Central memory CD8-positive, alpha-beta T cell (primary cell): ENCODE measurements at regions not wholly inside any gene's neighbourhood (a gene's known extent, or its start where the extent isn't known, plus 50 kb on each side); places are given as distances from the start of the nearest gene placed in this dataset.
"Not testable (repeated sequence)": the region's sequence is repeated elsewhere in the genome, so short reads cannot be mapped to it uniquely, and the experiment has no call there.

Experiments
- ATAC-seq: fragments of 150-1000 bp; cut with Tn5 transposase; replicated peaks from 2 replicates; pipeline ENCODE4 v1.10.0; 2022; ENCODE audit warnings: mild to moderate bottlenecking, moderate FRiP score, moderate number of reproducible peaks; ENCODE audit not compliant: poor library complexity, severe bottlenecking; ENCODE audit errors: extremely low read depth
- DNase-seq, 2 donors: peaks; one replicate each; pipeline ENCODE4 v3.0.0; 2021; ENCODE audit warnings: low spot score in 2 of 2
- H3K27ac Mint-ChIP-seq: one replicate; pipeline ENCODE4 v1.8.0; 2022; ENCODE audit warnings: low read depth, mild to moderate bottlenecking, moderate library complexity, mixed read lengths
- H3K27me3 Mint-ChIP-seq: one replicate; pipeline ENCODE4 v1.8.0; 2022; ENCODE audit warnings: mixed read lengths
- H3K36me3 Mint-ChIP-seq: one replicate; pipeline ENCODE4 v1.8.0; 2022; ENCODE audit warnings: mild to moderate bottlenecking, moderate library complexity, mixed read lengths; ENCODE audit not compliant: insufficient read depth
- H3K4me1 Mint-ChIP-seq: one replicate; pipeline ENCODE4 v1.8.0; 2022; ENCODE audit warnings: mixed read lengths
- H3K4me3 Mint-ChIP-seq: one replicate; pipeline ENCODE4 v1.8.0; 2022; ENCODE audit warnings: mild to moderate bottlenecking, moderate library complexity, mixed read lengths
- H3K9me3 Mint-ChIP-seq: one replicate; pipeline ENCODE4 v1.8.0; 2022; ENCODE audit warnings: mixed read lengths

- H3K36me3 Mint-ChIP-seq, result no peaks in the 10 kb centered on the region
- DNase-seq (no peak), ATAC-seq (no peak)
- H3K9me3 Mint-ChIP-seq, result no peaks in the 10 kb centered on the region
- H3K4me3 Mint-ChIP-seq, result no peak overlapping the region
- no peak overlapping the region for H3K27ac Mint-ChIP-seq
- H3K27me3 Mint-ChIP-seq, result peaks cover 42% of the 10 kb centered on the region
- peaks cover 6% of the 10 kb centered on the region for H3K4me1 Mint-ChIP-seq
Observed at GRCh38 chr11:134864233-134864967, 452.4 kb upstream of the B3GAT1 start.

GRCh38 chr11:134863294-134863693 lies 451.3 kb upstream of the B3GAT1 start:
- H3K27me3 Mint-ChIP-seq, result peaks cover 52% of the 10 kb centered on the region
- DNase-seq (no peak), ATAC-seq (no peak)
- H3K36me3 Mint-ChIP-seq, result no peaks in the 10 kb centered on the region
- no peak overlapping the region for H3K4me3 Mint-ChIP-seq
- no peak overlapping the region for H3K27ac Mint-ChIP-seq
- H3K9me3 Mint-ChIP-seq, result no peaks in the 10 kb centered on the region
- H3K4me1 Mint-ChIP-seq, result peaks cover 5% of the 10 kb centered on the region

GRCh38 chr11:134862587-134863195 lies 450.6 kb upstream of the B3GAT1 start:
- no peak overlapping the region for H3K27ac Mint-ChIP-seq
- ATAC-seq (no peak), DNase-seq (no peak)
- H3K4me3 Mint-ChIP-seq, result no peak overlapping the region
- H3K9me3 Mint-ChIP-seq, result no peaks in the 10 kb centered on the region
- no peaks in the 10 kb centered on the region for H3K36me3 Mint-ChIP-seq
- no peaks in the 10 kb centered on the region for H3K4me1 Mint-ChIP-seq
- H3K27me3 Mint-ChIP-seq, result peaks cover 46% of the 10 kb centered on the region

GRCh38 chr11:134862105-134862502 lies 450.1 kb upstream of the B3GAT1 start:
- Mint-ChIP-seq H3K4me3 (no peak overlapping the region), H3K27me3 (peaks cover 42% of the 10 kb centered on the region), H3K9me3 (no peaks in the 10 kb centered on the region), H3K27ac (no peak overlapping the region), H3K36me3 (no peaks in the 10 kb centered on the region), H3K4me1 (no peaks in the 10 kb centered on the region)
- DNase-seq, result no peak
- no peak for ATAC-seq

GRCh38 chr11:134861490-134862104 lies 449.6 kb upstream of the B3GAT1 start:
- H3K9me3 Mint-ChIP-seq, result no peaks in the 10 kb centered on the region
- H3K4me3 Mint-ChIP-seq, result no peak overlapping the region
- no peaks in the 10 kb centered on the region for H3K4me1 Mint-ChIP-seq
- H3K36me3 Mint-ChIP-seq, result no peaks in the 10 kb centered on the region
- H3K27ac Mint-ChIP-seq, result no peak overlapping the region
- H3K27me3 Mint-ChIP-seq, result peaks cover 37% of the 10 kb centered on the region
- ATAC-seq, result no peak
- no peak for DNase-seq

- no peak for ATAC-seq
- no peaks in the 10 kb centered on the region for H3K36me3 Mint-ChIP-seq
- no peaks in the 10 kb centered on the region for H3K9me3 Mint-ChIP-seq
- H3K4me1 Mint-ChIP-seq, result no peaks in the 10 kb centered on the region
- DNase-seq, result no peak
- H3K4me3 Mint-ChIP-seq, result no peak overlapping the region
- H3K27me3 Mint-ChIP-seq, result peaks cover 55% of the 10 kb centered on the region
- H3K27ac Mint-ChIP-seq, result no peak overlapping the region
Observed at GRCh38 chr11:134858783-134859480, 446.9 kb upstream of the B3GAT1 start.

GRCh38 chr11:134857035-134857434 lies 445.0 kb upstream of the B3GAT1 start:
- ATAC-seq, result no peak
- no peaks in the 10 kb centered on the region for H3K4me1 Mint-ChIP-seq
- no peaks in the 10 kb centered on the region for H3K36me3 Mint-ChIP-seq
- no peaks in the 10 kb centered on the region for H3K9me3 Mint-ChIP-seq
- H3K27ac Mint-ChIP-seq, result no peak overlapping the region
- no peak overlapping the region for H3K4me3 Mint-ChIP-seq
- no peak for DNase-seq
- H3K27me3 Mint-ChIP-seq, result peaks cover 74% of the 10 kb centered on the region

GRCh38 chr11:134856056-134856971 lies 444.3 kb upstream of the B3GAT1 start:
- Mint-ChIP-seq H3K36me3 (no peaks in the 10 kb centered on the region), H3K4me1 (no peaks in the 10 kb centered on the region), H3K27me3 (peaks cover 71% of the 10 kb centered on the region), H3K4me3 (no peak overlapping the region), H3K27ac (no peak overlapping the region), H3K9me3 (no peaks in the 10 kb centered on the region)
- ATAC-seq (no peak), DNase-seq (no peak)

- H3K9me3 Mint-ChIP-seq, result no peaks in the 10 kb centered on the region
- DNase-seq (no peak), ATAC-seq (no peak)
- peaks cover 53% of the 10 kb centered on the region for H3K27me3 Mint-ChIP-seq
- no peaks in the 10 kb centered on the region for H3K4me1 Mint-ChIP-seq
- no peak overlapping the region for H3K4me3 Mint-ChIP-seq
- H3K36me3 Mint-ChIP-seq, result no peaks in the 10 kb centered on the region
- no peak overlapping the region for H3K27ac Mint-ChIP-seq
Observed at GRCh38 chr11:134853992-134854991, 442.2 kb upstream of the B3GAT1 start.

GRCh38 chr11:134851503-134852224 lies 439.6 kb upstream of the B3GAT1 start:
- not testable (repeated sequence) for H3K36me3 Mint-ChIP-seq, H3K4me3 Mint-ChIP-seq, H3K27ac Mint-ChIP-seq, ATAC-seq, DNase-seq, H3K4me1 Mint-ChIP-seq, H3K9me3 Mint-ChIP-seq
- H3K27me3 Mint-ChIP-seq, result peaks cover 46% of the 10 kb centered on the region

GRCh38 chr11:134850566-134850965 lies 438.5 kb upstream of the B3GAT1 start:
- peaks cover 46% of the 10 kb centered on the region for H3K27me3 Mint-ChIP-seq
- H3K36me3 Mint-ChIP-seq, result no peaks in the 10 kb centered on the region
- no peak for DNase-seq

More at GRCh38 chr11:134850566-134850965, 438.5 kb upstream of the B3GAT1 start:
- Mint-ChIP-seq H3K4me1 (no peaks in the 10 kb centered on the region), H3K27ac (no peak overlapping the region), H3K4me3 (no peak overlapping the region), H3K9me3 (no peaks in the 10 kb centered on the region)
- no peak for ATAC-seq
